NCI-H2196 (cell line): ENCODE measurements at regions not wholly inside any gene's neighbourhood (a gene's known extent, or its start where the extent isn't known, plus 50 kb on each side); places are given as distances from the start of the nearest gene placed in this dataset.
"Not testable (repeated sequence)": the region's sequence is repeated elsewhere in the genome, so short reads cannot be mapped to it uniquely, and the experiment has no call there.

Experiments used
- DNase-seq: peaks from one replicate; lab custom pipeline; 2025; ENCODE audit not compliant: unreplicated experiment; lab: John Stamatoyannopoulos, UW

GRCh38 chr20:1845163-1845523, 50.1 kb upstream of the SIRPA start:
- DNase-seq = no peak

GRCh38 chr20:1844325-1845162, 50.7 kb upstream of the SIRPA start:
- DNase-seq = no peak

- DNase-seq = no peak
Measured at GRCh38 chr20:1842281-1842680, 52.9 kb upstream of the SIRPA start.

GRCh38 chr20:1841554-1842140, 53.6 kb upstream of the SIRPA start:
- no peak for DNase-seq

GRCh38 chr20:1840817-1841553, 54.2 kb upstream of the SIRPA start:
- DNase-seq = no peak

GRCh38 chr20:1839376-1840317, 55.6 kb upstream of the SIRPA start:
- not testable (repeated sequence) for DNase-seq

GRCh38 chr20:1838556-1839279, 56.5 kb upstream of the SIRPA start:
- DNase-seq = no peak

GRCh38 chr20:1835186-1836035, 59.8 kb upstream of the SIRPA start:
- no peak for DNase-seq

- DNase-seq = no peak
Measured at GRCh38 chr20:1833728-1834726, 61.2 kb upstream of the SIRPA start.

GRCh38 chr20:1833216-1833615, 62.0 kb upstream of the SIRPA start:
- DNase-seq = no peak

- no peak for DNase-seq
Measured at GRCh38 chr20:1832634-1833033, 62.6 kb upstream of the SIRPA start.

- DNase-seq = no peak
Measured at GRCh38 chr20:1831606-1832005, 63.6 kb upstream of the SIRPA start.

- DNase-seq = no peak
Measured at GRCh38 chr20:1831096-1831495, 64.1 kb upstream of the SIRPA start.

GRCh38 chr20:1830240-1830639, 65.0 kb upstream of the SIRPA start:
- no peak for DNase-seq

- no peak for DNase-seq
Measured at GRCh38 chr20:1829531-1829930, 65.7 kb upstream of the SIRPA start.

- no peak for DNase-seq
Measured at GRCh38 chr20:1828786-1829131, 66.4 kb upstream of the SIRPA start.

GRCh38 chr20:1827974-1828785, 67.0 kb upstream of the SIRPA start:
- no peak for DNase-seq
